ENCODE measurements at regions not wholly inside any gene's neighbourhood (a gene's known extent, or its start where the extent isn't known, plus 50 kb on each side); places are given as distances from the start of the nearest gene placed in this dataset.

GRCh38 chr14:71405676-71406075 lies 498.4 kb downstream of the PCNX1 start:
- no peak for TF ChIP-seq EZH2 (IDR thresholded peaks at IDR 0.05; ENCODE audit: low read depth)
- TF ChIP-seq, protein P1, sequence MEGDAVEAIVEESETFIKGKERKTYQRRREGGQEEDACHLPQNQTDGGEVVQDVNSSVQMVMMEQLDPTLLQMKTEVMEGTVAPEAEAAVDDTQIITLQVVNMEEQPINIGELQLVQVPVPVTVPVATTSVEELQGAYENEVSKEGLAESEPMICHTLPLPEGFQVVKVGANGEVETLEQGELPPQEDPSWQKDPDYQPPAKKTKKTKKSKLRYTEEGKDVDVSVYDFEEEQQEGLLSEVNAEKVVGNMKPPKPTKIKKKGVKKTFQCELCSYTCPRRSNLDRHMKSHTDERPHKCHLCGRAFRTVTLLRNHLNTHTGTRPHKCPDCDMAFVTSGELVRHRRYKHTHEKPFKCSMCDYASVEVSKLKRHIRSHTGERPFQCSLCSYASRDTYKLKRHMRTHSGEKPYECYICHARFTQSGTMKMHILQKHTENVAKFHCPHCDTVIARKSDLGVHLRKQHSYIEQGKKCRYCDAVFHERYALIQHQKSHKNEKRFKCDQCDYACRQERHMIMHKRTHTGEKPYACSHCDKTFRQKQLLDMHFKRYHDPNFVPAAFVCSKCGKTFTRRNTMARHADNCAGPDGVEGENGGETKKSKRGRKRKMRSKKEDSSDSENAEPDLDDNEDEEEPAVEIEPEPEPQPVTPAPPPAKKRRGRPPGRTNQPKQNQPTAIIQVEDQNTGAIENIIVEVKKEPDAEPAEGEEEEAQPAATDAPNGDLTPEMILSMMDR (conservative IDR thresholded peaks at IDR 0.05), result no peak

Measured in PC-9 (cell line).